Esophagus muscularis mucosa (tissue), 4 donors: ENCODE measurements at regions not wholly inside any gene's neighbourhood (a gene's known extent, or its start where the extent isn't known, plus 50 kb on each side); places are given as distances from the start of the nearest gene placed in this dataset.

Source experiments
- DNase-seq: peaks from one replicate; pipeline ENCODE4 v3.0.0-alpha.2; 2017; ENCODE audit errors: extremely low spot score
- H3K27ac ChIP-seq, 4 donors: fragments of 200-600 bp; sonication (generic); replicated peaks in 1 of 4; 1 replicate in 3 of 4; 2 replicates in 1 of 4; pipeline ENCODE4 v1.5.1; 2016 to 2019; ENCODE audit warnings: mild to moderate bottlenecking in 1 of 4
- H3K27me3 ChIP-seq, 4 donors: fragments of 200-600 bp; sonication (generic); one replicate each; pipeline versions ENCODE4 v1.5.1 to v1.6.0; 2016 to 2019
- H3K36me3 ChIP-seq, 4 donors: fragments of 200-600 bp; sonication (generic); one replicate each; pipeline ENCODE4 v1.5.1; 2016 to 2019
- H3K4me1 ChIP-seq, 4 donors: fragments of 200-600 bp; sonication (generic); one replicate each; pipeline ENCODE4 v1.5.1; 2016 to 2019
- H3K4me3 ChIP-seq, 4 donors: fragments of 200-600 bp; sonication (generic); 1 replicate in 2 of 4; 2 replicates in 2 of 4; pipeline ENCODE4 v1.5.1; 2016 to 2019; ENCODE audit warnings: mild to moderate bottlenecking in 4 of 4, moderate library complexity in 1 of 4
- H3K9me3 ChIP-seq, 4 donors: fragments of 200-600 bp; sonication (generic); 1 replicate in 3 of 4; 2 replicates in 1 of 4; pipeline ENCODE4 v1.5.1; 2016 to 2019
- EP300 ChIP-seq: sonication (generic); formaldehyde crosslinking; IDR thresholded peaks from one replicate; pipeline ENCODE4 v1.6.1; 2017; ENCODE audit warnings: antibody characterized with exemption
- POLR2A ChIP-seq: fragments of 450-650 bp; IDR thresholded peaks from one replicate; pipeline ENCODE4 v1.6.1; 2017; ENCODE audit warnings: antibody characterized with exemption, moderate library complexity, mild to moderate bottlenecking, low read depth
- POLR2AphosphoS5 ChIP-seq, 2 donors: sonication (generic); formaldehyde crosslinking; IDR thresholded peaks; one replicate each; pipeline ENCODE4 v1.6.1; 2017; ENCODE audit warnings: antibody characterized with exemption in 2 of 2
- WGBS: methylation state at CpG from one replicate; pipeline ENCODE4 v1.1.5; 2018; 5-methylcytosine and 5-hydroxymethylcytosine counted together
- intact Hi-C: fragments of 100-400 bp; cut with DNase I; formaldehyde crosslinking; loops from one replicate; pipeline ENCODE4 v1.15.1; 2023
- TF ChIP-seq, protein P1 (sequence below), 3 experiments: fragments of 200-600 bp in 2 of 3; fragments of 450-650 bp in 1 of 3; sonication (generic) in 2 of 3; IDR thresholded peaks; one replicate each; pipeline ENCODE4 v1.5.1; 2017 to 2019; ENCODE audit warnings: antibody characterized with exemption in 3 of 3, mild to moderate bottlenecking in 2 of 3, moderate library complexity in 1 of 3

DNA sequence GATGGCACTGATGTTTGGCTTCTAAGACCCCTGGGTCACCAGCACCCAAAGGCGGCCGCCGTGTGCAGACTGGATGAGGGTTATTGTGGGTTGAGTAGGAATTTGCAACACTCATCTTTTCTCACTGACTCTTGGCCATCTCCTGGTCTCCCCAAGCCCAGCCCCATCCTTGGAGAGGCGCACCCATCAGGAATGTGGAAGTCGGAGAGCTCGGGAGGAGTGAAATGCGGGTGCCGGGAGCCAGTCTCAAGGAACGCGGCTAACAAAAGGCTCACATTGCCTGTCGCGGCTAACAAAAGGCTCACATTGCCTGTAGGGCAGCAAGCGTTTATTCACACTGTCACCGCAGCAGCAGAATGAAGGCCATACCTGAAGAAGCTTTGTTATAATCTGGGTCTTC, 248.6 kb downstream of the FOXL1 start:
- Histone ChIP-seq H3K4me3 (no peak overlapping the region), H3K27me3 (peaks cover 0 to 86% (median 6%) of the 10 kb centered on the region in 4 donors), H3K9me3 (no peaks in the 10 kb centered on the region), H3K4me1 (peaks cover 0 to 3% (median 0%) of the 10 kb centered on the region in 4 donors), H3K27ac (no peak overlapping the region), H3K36me3 (no peaks in the 10 kb centered on the region)
- WGBS = 41% methylated on average over 14 of the region's 14 CpGs
- DNase-seq = no peak
- intact Hi-C loops = no loop called here
- TF ChIP-seq, protein P1, sequence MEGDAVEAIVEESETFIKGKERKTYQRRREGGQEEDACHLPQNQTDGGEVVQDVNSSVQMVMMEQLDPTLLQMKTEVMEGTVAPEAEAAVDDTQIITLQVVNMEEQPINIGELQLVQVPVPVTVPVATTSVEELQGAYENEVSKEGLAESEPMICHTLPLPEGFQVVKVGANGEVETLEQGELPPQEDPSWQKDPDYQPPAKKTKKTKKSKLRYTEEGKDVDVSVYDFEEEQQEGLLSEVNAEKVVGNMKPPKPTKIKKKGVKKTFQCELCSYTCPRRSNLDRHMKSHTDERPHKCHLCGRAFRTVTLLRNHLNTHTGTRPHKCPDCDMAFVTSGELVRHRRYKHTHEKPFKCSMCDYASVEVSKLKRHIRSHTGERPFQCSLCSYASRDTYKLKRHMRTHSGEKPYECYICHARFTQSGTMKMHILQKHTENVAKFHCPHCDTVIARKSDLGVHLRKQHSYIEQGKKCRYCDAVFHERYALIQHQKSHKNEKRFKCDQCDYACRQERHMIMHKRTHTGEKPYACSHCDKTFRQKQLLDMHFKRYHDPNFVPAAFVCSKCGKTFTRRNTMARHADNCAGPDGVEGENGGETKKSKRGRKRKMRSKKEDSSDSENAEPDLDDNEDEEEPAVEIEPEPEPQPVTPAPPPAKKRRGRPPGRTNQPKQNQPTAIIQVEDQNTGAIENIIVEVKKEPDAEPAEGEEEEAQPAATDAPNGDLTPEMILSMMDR (IDR thresholded peaks at IDR 0.05) = no peak
- TF ChIP-seq EP300 (no peak), POLR2AphosphoS5 (IDR thresholded peaks at IDR 0.05) (no peak), POLR2A (no peak)

DNA sequence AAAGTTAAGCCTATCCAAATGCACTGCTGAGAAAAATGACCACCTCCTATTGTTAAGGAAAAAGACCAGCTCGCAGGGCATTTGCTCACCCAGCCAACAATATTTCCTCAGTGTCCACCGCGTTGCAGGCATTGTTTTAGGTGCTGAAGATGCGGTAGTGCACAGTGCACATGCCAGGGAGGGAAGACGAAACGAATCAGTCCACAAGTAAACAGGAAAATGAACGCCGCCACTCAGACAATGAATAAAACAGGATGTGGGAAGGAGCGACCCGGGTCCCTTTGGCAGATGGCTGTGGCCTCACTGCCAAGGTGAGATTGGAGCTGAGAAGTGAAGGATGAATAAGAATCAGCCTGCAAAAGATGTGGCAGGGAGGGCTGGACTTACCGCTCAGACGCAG, 249.2 kb downstream of the FOXL1 start:
- Histone ChIP-seq H3K4me1 (peaks cover 0 to 3% (median 0%) of the 10 kb centered on the region in 4 donors), H3K27me3 (peaks cover 0 to 80% (median 6%) of the 10 kb centered on the region in 4 donors), H3K9me3 (no peaks in the 10 kb centered on the region), H3K36me3 (no peaks in the 10 kb centered on the region), H3K27ac (no peak overlapping the region), H3K4me3 (no peak overlapping the region)
- no peak for TF ChIP-seq POLR2AphosphoS5 (IDR thresholded peaks at IDR 0.05)
- no peak for TF ChIP-seq EP300
- no peak for TF ChIP-seq POLR2A
- TF ChIP-seq, protein P1 (IDR thresholded peaks at IDR 0.05) = no peak
- WGBS = 37% methylated on average over 12 of the region's 12 CpGs
- DNase-seq = no peak
- intact Hi-C loops = no loop called here

DNA sequence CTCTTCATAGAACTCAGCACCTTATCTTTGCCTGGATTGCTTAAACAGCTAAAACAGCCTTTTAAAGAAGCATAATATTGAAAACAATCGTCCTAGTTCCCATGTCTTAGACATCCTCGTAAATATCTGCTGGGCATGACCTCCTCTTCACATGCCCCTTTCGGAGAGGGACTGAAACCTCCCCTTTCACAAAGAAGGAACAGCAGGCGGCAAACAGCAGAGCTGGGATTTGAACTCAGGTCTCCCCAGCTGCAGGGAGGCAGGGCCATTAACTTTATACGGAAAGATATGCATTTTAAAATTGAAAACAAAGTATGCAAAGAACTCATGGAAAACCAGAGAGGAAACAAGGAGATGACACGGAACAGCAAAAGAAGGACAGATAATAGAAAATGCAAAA, 249.9 kb downstream of the FOXL1 start:
- DNase-seq = no peak
- peaks cover 0 to under 1% (median 0%) of the 10 kb centered on the region in 4 donors for H3K4me1 ChIP-seq
- intact Hi-C loops = no loop called here
- H3K27ac ChIP-seq = no peak overlapping the region
- no peaks in the 10 kb centered on the region for H3K9me3 ChIP-seq
- no peaks in the 10 kb centered on the region for H3K36me3 ChIP-seq
- TF ChIP-seq EP300 (no peak), POLR2A (no peak), POLR2AphosphoS5 (IDR thresholded peaks at IDR 0.05) (no peak)
- TF ChIP-seq, protein P1 (IDR thresholded peaks at IDR 0.05) = no peak
- 79% methylated on average over 6 of the region's 6 CpGs for WGBS
- H3K4me3 ChIP-seq = no peak overlapping the region
- H3K27me3 ChIP-seq = peaks cover 0 to 73% (median 6%) of the 10 kb centered on the region in 4 donors

DNA sequence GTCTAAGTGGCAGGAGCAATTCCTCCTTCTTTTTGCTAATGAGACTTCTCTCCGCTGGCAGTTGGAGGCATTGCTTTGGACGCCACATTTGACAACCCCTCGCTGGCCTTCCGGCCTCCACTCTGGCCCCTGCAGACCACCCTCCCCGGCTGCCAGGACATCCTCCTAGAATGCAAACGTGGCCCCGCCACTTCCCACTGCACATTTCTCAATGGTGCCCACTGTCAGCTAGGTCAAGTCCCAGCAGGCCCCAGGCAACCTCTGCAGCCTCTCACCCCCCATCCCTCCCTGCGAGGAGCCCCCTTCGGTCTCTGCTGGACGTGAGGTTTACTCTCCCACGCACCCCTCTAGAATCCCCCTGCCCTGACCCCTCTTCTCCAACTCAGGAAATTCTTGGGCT, 250.3 kb downstream of the FOXL1 start:
- Histone ChIP-seq H3K4me1 (peaks cover 0 to 5% (median 1%) of the 10 kb centered on the region in 4 donors), H3K36me3 (no peaks in the 10 kb centered on the region), H3K9me3 (no peaks in the 10 kb centered on the region), H3K4me3 (no peak overlapping the region), H3K27me3 (peaks cover 0 to 71% (median 6%) of the 10 kb centered on the region in 4 donors), H3K27ac (no peak overlapping the region)
- DNase-seq = no peak
- intact Hi-C loops = no loop called here
- no peak for TF ChIP-seq POLR2A
- TF ChIP-seq, protein P1 (IDR thresholded peaks at IDR 0.05) = no peak
- 79% methylated on average over 11 of the region's 11 CpGs for WGBS

DNA sequence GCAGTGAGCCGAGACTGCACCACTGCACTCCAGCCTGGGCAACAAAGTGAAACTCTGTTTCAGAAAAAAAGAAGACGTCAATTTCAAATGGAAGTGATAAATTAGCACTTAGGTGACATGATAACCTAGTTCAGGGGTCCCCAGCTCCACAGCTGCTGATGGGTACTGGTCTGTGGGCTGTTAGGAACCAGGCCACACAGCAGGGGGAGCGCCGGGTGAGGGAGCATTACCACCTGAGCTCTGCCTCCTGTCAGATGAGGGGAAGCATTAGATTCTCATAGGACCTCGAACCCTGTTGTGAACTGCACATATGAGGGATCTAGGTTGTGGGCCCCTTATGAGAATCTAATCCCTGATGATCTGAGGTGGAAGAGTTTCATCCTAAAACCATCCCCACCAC, 253.0 kb downstream of the FOXL1 start:
- 94% methylated on average over 5 of the region's 5 CpGs for WGBS
- Histone ChIP-seq H3K4me3 (no peak overlapping the region), H3K9me3 (no peaks in the 10 kb centered on the region), H3K27me3 (peaks cover 0 to 44% (median 0%) of the 10 kb centered on the region in 4 donors), H3K4me1 (peaks cover 0 to 5% (median 2%) of the 10 kb centered on the region in 4 donors), H3K27ac (no peak overlapping the region), H3K36me3 (no peaks in the 10 kb centered on the region)
- DNase-seq = no peak
- no peak for TF ChIP-seq POLR2AphosphoS5 (IDR thresholded peaks at IDR 0.05)
- TF ChIP-seq, protein P1 (IDR thresholded peaks at IDR 0.05) = no peak
- no peak for TF ChIP-seq EP300
- TF ChIP-seq POLR2A = no peak
- intact Hi-C loops = no loop called here
